GM19023 (cell line): ENCODE measurements at regions not wholly inside any gene's neighbourhood (a gene's known extent, or its start where the extent isn't known, plus 50 kb on each side); places are given as distances from the start of the nearest gene placed in this dataset.
A peak's percentile ranks its signal among the peaks of the same experiment; 100 is the strongest.
"Not testable (repeated sequence)": the region's sequence is repeated elsewhere in the genome, so short reads cannot be mapped to it uniquely, and the experiment has no call there.

ENCODE experiments used
- ATAC-seq: cut with Tn5 transposase; IDR thresholded peaks from one replicate; pipeline ENCODE4 v1.9.1; 2021; ENCODE audit warnings: mild to moderate bottlenecking, moderate library complexity; ENCODE audit not compliant: unreplicated experiment

DNA sequence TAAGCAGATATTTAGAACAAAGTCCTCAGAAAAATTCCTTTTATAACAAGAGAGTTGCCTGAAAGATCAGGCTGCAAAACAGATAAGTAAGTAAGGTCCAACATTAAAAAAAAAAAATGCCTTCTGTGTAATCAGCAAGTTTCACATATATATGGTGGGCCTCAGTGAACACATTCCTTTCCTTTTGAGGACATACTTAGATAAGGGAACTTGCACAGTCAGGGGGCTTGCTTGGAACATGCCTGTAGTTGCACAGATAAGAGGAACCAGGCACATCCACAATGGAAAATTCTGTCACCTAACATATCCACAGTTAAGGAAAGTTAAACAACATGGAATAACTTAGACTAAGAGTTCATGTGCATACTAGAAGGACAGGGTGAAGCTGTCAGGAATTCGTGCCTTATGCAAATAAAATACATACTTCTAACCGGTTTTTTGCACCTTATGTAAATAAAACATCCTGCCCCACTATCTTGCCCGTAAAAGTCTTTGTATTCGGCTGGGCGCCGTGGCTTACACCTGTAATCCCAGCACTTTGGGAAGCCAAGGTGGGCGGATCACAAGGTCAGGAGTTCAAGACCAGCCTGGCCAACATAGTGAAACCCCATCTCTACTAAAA is 257.3 kb downstream of the ZNF33B start:
- no peak for ATAC-seq

DNA sequence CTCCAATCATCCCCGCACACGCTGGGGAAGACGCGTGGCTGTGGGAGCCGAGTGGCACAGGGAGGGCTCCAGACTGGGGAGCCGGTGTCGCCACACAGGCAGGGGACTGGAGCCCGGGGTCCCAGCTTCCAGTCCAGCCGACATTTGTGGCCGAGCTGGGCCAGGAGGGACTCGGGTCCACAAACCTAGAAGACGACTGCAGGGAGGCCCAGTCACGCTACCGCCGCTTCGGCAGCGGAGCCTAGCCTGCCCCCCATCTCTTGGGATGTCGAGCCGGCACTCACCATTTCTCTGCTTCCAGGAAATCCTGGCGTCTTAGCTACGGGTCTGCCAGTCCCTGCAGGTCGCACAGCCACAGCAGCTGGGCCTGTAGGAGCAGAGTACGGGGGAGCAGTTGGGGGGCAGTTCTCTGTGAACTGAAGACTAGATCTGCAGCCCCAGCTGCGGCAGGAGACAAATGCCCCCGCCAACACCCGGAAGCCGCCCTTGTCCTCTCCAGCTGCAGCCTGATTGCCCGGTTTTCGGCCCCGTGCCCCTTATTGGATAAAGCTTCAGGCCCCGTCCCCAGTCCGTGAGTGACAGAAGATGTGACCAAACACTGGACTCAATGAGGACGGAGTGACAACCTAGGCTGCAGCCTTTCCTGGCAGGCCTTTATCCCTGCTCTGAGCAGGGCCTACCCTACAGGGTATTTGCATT is 270.7 kb downstream of the ZNF33B start:
- peak; percentile 99 for ATAC-seq

DNA sequence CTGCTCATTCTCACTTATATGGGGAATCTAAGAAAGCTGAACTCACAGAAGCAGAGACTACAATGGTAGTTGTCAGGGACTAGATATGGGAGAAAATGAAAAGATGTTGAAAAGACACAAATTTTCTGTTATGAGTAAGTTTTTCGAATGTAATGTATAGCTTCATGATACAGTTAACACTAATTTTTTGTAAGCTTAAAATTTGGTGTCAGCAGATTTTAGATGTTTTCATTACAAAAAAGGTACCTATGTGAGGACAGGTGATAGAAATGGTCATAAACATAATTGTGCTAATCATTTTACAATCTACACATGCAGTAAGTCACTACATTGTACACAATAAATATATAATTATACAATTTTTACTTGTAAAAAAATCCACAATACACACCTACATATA is 286.6 kb downstream of the ZNF33B start:
- ATAC-seq, result no peak

DNA sequence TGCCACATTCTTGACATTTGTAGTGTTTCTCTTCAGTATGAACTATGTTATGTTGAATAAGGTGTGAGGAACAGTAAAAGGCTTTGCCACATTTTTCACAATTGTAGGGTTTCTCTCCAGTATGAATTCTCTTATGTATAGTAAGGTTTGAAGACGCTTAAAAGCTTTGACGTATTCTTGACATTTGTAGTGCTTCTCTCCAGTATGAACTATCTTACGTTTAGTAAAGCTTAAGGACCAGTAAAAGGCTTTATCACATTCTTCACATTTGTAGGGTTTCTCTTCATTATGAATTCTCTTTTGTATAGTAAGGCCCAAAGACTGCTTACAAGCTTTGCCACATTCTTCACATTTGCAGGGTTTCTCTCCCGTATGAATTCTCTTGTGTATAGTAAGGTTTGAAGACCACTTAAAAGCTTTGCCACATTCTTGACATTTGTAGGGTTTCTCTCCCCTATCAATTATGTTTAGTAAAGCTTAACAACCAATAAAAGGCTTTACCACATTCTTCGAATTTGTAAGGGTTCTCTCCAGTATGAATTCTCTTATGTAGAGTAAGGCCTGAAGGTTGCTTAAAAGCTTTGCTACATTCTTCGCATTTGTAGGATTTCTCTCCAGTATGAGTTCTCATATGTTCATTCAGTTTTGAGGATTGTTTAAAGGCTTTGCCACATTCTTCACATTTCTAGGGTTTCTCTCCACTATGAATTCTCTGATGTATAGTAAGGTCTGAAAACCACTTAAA is 301.6 kb downstream of the ZNF33B start:
- not testable (repeated sequence) for ATAC-seq

DNA sequence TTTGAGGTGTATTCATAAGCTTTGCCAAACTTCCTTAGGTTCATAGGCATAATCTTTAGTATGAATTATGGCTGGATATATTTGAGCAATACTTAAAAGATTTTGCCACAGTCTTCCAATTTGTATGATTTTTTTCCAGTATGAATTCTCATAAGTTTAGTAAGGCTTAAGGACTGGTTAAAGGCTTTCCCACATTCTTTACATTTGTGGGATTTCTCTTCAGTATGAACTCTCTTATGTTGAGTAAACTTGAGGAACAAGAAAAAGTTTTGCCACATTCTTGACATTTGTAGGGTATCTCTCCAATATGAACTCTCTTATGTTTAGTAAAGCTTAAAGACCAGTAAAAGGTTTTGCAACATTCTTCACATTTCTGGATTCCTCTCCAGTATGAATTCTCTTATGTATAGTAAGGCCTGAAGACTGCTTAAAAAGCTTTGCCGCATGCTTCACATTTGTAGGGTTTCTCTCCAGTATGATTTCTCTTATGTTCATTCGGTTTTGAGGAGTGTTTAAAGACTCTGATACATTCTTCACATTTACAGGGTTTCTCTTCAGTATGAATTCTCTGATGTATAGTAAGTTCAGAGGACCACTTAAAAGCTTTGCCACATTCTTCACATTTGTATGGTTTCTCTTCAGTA is 302.6 kb downstream of the ZNF33B start:
- not testable (repeated sequence) for ATAC-seq

DNA sequence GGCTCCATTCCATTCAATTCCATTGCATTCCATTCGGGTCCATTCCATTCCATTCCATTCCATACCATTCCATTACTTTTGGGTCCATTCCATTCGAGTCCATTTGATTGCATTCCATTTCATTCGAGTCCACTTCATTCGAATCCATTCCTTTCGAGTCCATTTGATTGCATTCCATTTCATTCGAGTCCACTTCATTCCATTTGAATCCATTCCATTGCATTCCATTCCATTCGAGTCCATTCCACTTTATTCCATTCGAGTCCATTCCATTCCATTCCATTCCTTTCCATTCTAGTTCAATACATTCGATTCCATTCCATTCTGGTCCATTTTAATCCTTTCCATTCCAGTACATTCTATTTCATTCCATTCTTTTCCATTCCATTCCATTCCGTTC is 334.0 kb downstream of the ZNF33B start:
- ATAC-seq, result no peak

GRCh38 chr10:42281896-42282295 is 356.5 kb downstream of the ZNF33B start:
- ATAC-seq, result not testable (repeated sequence)

- ATAC-seq, result not testable (repeated sequence)
Measured at GRCh38 chr10:42269788-42270187, 368.6 kb downstream of the ZNF33B start.

GRCh38 chr10:42263259-42263658 is 375.1 kb downstream of the ZNF33B start:
- ATAC-seq, result not testable (repeated sequence)

DNA sequence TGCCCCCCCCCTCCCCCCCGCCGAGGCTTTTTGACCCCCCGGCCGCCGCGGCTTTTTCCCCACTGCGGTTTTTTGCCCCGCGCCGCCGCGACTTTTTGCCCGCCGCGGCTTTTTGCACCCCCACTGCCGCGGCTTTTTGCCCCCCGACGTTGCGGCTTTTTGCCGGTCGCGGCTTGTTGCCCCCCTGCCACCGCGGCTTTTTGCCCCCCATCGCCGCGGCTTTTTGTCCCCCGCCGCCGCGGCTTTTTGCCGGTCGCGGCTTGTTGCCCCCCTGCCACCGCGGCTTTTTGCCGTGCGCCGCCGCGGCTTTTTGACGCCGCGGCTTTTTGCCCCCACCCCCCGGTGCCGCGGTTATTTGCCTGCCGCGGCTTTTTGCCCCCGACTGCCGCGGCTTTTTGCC is 395.4 kb downstream of the ZNF33B start:
- not testable (repeated sequence) for ATAC-seq

DNA sequence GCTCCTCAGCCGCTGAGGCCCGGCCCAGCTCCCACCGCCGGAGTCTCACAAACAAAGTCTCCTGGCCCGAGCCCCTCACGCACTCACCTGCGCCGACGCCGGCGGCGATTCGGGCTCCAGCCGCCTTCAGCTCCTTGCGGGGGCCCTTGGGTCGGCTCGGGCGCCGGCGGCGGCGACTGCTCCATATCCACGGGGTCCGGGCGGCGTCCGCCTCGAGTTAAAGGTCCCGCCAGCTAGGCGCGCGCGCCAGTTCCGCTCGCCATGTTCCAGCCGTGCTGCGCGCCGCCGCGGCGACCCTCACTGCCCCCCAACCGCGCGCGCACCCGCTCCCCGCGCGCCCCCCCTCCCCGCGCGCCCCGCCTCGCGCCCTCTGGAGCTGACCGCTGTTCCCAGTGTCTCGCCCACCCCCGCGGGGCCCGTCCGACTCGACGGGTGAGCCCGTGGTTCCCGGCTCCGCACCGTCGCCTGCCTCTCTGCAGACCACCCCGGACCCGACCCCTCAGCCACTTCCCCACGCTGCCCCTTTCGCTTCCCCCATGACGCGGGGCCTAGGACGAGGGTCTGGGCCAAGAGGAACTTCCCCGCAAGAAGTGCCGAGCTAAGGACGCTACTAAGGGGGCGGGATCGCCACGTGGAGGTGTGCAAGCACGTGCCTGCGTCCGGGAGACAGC is 396.1 kb downstream of the ZNF33B start:
- ATAC-seq, result no peak

- ATAC-seq, result not testable (repeated sequence)
Measured at GRCh38 chr10:42236401-42236800, 402.0 kb downstream of the ZNF33B start.

GRCh38 chr10:42235736-42236135 is 402.6 kb downstream of the ZNF33B start:
- ATAC-seq, result not testable (repeated sequence)

- ATAC-seq, result not testable (repeated sequence)
Measured at GRCh38 chr10:42235241-42235640, 403.1 kb downstream of the ZNF33B start.

DNA sequence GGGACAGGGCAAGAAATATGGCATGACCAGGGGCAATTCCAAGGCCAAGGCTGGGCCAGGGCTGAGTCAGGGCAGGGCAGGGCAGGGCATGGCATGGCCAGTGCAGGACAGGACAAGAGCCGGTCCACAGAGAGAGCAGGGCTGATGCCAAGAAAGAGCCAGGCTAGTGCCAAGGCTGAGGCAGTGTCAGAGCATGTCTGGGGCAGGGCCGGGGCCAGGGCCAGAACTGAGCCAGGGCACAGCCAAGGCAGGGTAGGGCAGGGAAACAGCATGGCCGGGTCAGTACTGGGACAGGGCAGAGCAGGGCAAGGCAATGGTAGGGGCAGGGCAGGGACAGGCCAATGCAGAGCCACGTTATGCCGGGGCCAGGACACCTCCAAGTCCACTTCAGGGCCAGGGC is 403.9 kb downstream of the ZNF33B start:
- ATAC-seq, result not testable (repeated sequence)

DNA sequence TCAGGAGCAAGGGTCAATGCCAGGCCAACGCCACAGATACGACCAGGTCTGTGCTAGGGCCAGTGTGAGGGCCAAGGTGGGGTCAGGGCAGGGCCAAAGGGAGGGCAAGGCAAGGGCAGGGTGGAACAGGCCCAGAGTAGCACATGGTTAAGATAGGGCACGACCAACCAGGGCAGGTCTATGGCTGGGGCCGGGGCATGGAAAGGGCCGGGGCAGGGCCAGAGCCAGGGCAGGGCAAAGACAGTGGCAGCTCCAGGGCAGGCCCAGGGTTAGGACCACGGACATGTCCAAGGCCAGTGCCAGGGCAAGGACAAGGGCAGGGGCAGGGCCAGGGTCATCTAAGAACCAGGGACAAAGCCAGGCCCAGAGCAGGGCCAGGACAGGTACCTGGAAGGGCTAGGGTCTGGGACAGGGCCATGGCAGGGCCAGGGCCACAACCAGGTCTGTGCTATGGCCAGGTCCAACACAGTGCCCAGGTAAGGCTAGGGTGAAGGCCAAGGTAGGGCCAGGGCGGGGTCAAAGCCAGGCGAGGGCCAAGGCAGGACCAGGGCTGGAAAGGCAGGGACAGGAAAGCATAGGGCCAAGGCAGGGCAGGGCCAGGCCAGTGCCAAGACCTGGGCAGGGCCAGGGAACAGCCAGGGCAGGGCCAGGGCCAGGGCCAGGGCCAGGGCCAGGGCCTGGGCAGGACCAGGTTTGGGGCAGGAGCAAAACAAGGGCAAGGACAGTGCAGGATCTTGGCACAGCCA is 404.7 kb downstream of the ZNF33B start:
- not testable (repeated sequence) for ATAC-seq

- ATAC-seq, result not testable (repeated sequence)
Measured at GRCh38 chr10:42232955-42233354, 405.4 kb downstream of the ZNF33B start.

DNA sequence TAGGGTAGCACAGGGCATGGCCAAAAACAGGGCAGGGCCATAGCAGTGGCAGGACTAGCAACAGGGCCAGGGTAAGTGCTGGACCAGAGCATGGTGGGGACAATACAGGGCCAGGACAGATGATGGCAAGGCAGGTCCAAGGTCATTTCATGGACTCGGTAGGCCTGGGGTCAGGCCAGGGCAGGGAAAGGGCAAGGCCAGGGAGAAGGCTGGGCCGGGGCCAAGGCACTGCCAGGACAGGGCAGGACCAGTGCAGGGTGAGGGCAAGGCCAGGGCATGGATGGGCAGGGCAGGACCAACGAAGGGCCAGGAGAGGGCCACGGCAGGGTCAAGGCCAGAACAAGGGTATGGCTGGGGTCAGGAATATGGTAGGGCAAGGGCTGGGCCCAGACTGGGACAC is 407.6 kb downstream of the ZNF33B start:
- ATAC-seq, result not testable (repeated sequence)

- not testable (repeated sequence) for ATAC-seq
Measured at GRCh38 chr10:42230115-42230514, 408.3 kb downstream of the ZNF33B start.

DNA sequence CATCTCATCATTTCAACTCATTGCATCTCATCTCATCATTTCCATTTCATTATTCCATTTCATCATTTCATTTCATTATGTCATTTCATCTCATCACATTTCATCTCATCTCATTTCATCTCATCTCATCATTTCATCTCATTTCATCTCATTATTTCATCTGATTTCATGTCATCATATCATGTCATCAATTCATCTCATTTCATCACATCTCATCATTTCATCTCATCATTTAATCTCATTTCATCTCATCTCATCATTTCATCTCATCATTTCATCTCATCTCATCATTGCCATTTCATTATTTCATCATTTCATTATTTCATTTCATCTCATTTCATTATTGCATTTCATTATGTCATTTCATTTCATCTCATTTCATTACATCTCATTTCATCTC is 410.5 kb downstream of the ZNF33B start:
- ATAC-seq, result not testable (repeated sequence)
